Endodermal cell (in vitro differentiated cells): ENCODE measurements at regions not wholly inside any gene's neighbourhood (a gene's known extent, or its start where the extent isn't known, plus 50 kb on each side); places are given as distances from the start of the nearest gene placed in this dataset.

Source experiments
- DNase-seq: peaks from one replicate; pipeline ENCODE4 v3.0.0-alpha.2; 2017
- H3K27ac ChIP-seq: 2 replicates; pipeline ENCODE4 v1.5.1; 2013; ENCODE audit warnings: mild to moderate bottlenecking, low read depth, low read length, moderate library complexity
- H3K27me3 ChIP-seq: 2 replicates; pipeline ENCODE4 v1.6.1; 2013; ENCODE audit warnings: mild to moderate bottlenecking, low read length, moderate library complexity; ENCODE audit not compliant: insufficient read depth, control insufficient read depth, poor library complexity, severe bottlenecking
- H3K36me3 ChIP-seq: 2 replicates; pipeline ENCODE4 v1.7.0; 2013; ENCODE audit warnings: mild to moderate bottlenecking, low read length, moderate library complexity; ENCODE audit not compliant: control insufficient read depth, insufficient read depth
- H3K4me1 ChIP-seq: one replicate; pipeline ENCODE4 v1.7.0; 2013; ENCODE audit warnings: low read length; ENCODE audit not compliant: control insufficient read depth, insufficient read depth
- H3K4me3 ChIP-seq: 2 replicates; pipeline ENCODE4 v1.5.1; 2013; ENCODE audit warnings: mild to moderate bottlenecking, low read length, moderate library complexity
- H3K9ac ChIP-seq: 2 replicates; pipeline ENCODE4 v1.6.1; 2013; ENCODE audit warnings: mild to moderate bottlenecking, low read length, moderate library complexity; ENCODE audit not compliant: poor library complexity, severe bottlenecking; ENCODE audit errors: extremely low read depth
- H3K9me3 ChIP-seq: 2 replicates; pipeline ENCODE4 v1.6.1; 2013; ENCODE audit warnings: mild to moderate bottlenecking, low read length, moderate library complexity; ENCODE audit not compliant: control insufficient read depth
- H3K27ac Mint-ChIP-seq: 2 replicates; pipeline ENCODE4 v1.8.0; 2020; ENCODE audit warnings: mixed read lengths
- H3K27me3 Mint-ChIP-seq: 2 replicates; pipeline ENCODE4 v1.8.0; 2021; ENCODE audit warnings: mild to moderate bottlenecking, mixed read lengths; ENCODE audit not compliant: insufficient read depth
- H3K36me3 Mint-ChIP-seq: 2 replicates; pipeline ENCODE4 v1.8.0; 2020; ENCODE audit warnings: low read depth, mixed read lengths
- H3K4me1 Mint-ChIP-seq: 2 replicates; pipeline ENCODE4 v1.8.0; 2020; ENCODE audit warnings: mixed read lengths
- H3K4me3 Mint-ChIP-seq: 2 replicates; pipeline ENCODE4 v1.8.0; 2020; ENCODE audit warnings: mild to moderate bottlenecking, moderate library complexity, mixed read lengths
- H3K9me3 Mint-ChIP-seq: 2 replicates; pipeline ENCODE4 v1.8.0; 2020; ENCODE audit warnings: mild to moderate bottlenecking, mixed read lengths
- CTCF ChIP-seq: fragments of 200-600 bp; sonication (generic); conservative IDR thresholded peaks from 2 replicates; pipeline ENCODE4 v1.5.0; 2021; ENCODE audit warnings: antibody characterized with exemption, mild to moderate bottlenecking
- WGBS, 2 experiments: methylation state at CpG; one replicate each; pipeline versions ENCODE4 v1.1.5 to v1.1.7; 2013; ENCODE audit warnings: missing lambda C conversion rate in 2 of 2, mixed read lengths in 1 of 2; ENCODE audit not compliant: insufficient coverage in 1 of 2, insufficient read length in 1 of 2; 5-methylcytosine and 5-hydroxymethylcytosine counted together

GRCh38 chr7:131061158-131061557 lies 266.5 kb upstream of the MKLN1 start:
- Mint-ChIP-seq H3K27ac (no peak overlapping the region), H3K9me3 (peaks cover 28% of the 10 kb centered on the region), H3K4me3 (no peak overlapping the region), H3K27me3 (no peaks in the 10 kb centered on the region), H3K36me3 (peaks cover 19% of the 10 kb centered on the region), H3K4me1 (no peaks in the 10 kb centered on the region)
- Histone ChIP-seq H3K27ac (no peak overlapping the region), H3K9me3 (peaks cover 9% of the 10 kb centered on the region), H3K4me3 (no peak overlapping the region), H3K36me3 (no peaks in the 10 kb centered on the region), H3K9ac (no peak overlapping the region), H3K4me1 (no peaks in the 10 kb centered on the region), H3K27me3 (no peaks in the 10 kb centered on the region)
- no peak for TF ChIP-seq CTCF
- DNase-seq: no peak
- 94 to 100% methylated on average over 1 to 5 of the region's 5 CpGs for WGBS, 2 experiments

DNA sequence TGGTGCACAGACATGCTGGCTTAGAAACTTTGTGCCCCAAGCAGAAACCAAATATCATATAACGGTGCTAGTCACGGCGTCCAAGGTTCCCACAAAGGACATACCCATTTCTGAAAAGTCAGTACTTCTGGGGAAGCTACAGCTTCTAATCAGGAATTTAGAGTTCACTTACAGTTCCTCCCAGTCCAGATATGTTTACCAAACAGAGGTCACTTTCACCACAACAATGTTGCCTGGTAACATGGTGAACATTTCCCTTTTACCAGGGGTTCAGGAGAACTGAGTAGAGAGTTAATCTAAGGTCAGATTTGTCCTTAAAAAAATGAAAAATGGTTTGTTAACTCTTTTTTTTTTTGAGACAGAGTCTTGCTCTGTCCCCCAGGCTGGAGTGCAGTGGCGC lies 265.9 kb upstream of the MKLN1 start:
- Mint-ChIP-seq H3K4me3 (no peak overlapping the region), H3K9me3 (peaks cover 28% of the 10 kb centered on the region), H3K27me3 (no peaks in the 10 kb centered on the region), H3K36me3 (peaks cover 19% of the 10 kb centered on the region), H3K27ac (no peak overlapping the region), H3K4me1 (peaks cover 2% of the 10 kb centered on the region)
- Histone ChIP-seq H3K27ac (no peak overlapping the region), H3K4me3 (no peak overlapping the region), H3K36me3 (no peaks in the 10 kb centered on the region), H3K27me3 (no peaks in the 10 kb centered on the region), H3K4me1 (no peaks in the 10 kb centered on the region), H3K9me3 (peaks cover 9% of the 10 kb centered on the region), H3K9ac (no peak overlapping the region)
- no peak for TF ChIP-seq CTCF
- no peak for DNase-seq
- 97% methylated on average over 3 of the region's 4 CpGs for WGBS, 2 experiments

- no peak overlapping the region for H3K4me3 Mint-ChIP-seq
- H3K36me3 Mint-ChIP-seq: no peaks in the 10 kb centered on the region
- Histone ChIP-seq H3K4me1 (no peaks in the 10 kb centered on the region), H3K36me3 (no peaks in the 10 kb centered on the region), H3K9me3 (no peaks in the 10 kb centered on the region), H3K4me3 (no peak overlapping the region), H3K27me3 (no peaks in the 10 kb centered on the region), H3K9ac (no peak overlapping the region), H3K27ac (no peak overlapping the region)
- no peak for TF ChIP-seq CTCF
- no peak overlapping the region for H3K27ac Mint-ChIP-seq
- H3K4me1 Mint-ChIP-seq: peaks cover 12% of the 10 kb centered on the region
- no peak for DNase-seq
- H3K27me3 Mint-ChIP-seq: no peaks in the 10 kb centered on the region
- no peaks in the 10 kb centered on the region for H3K9me3 Mint-ChIP-seq
Observed at GRCh38 chr7:131066635-131067034, 261.0 kb upstream of the MKLN1 start.
